ENCODE measurements at regions not wholly inside any gene's neighbourhood (a gene's known extent, or its start where the extent isn't known, plus 50 kb on each side); places are given as distances from the start of the nearest gene placed in this dataset.
A peak's percentile ranks its signal among the peaks of the same experiment; 100 is the strongest.

DNA sequence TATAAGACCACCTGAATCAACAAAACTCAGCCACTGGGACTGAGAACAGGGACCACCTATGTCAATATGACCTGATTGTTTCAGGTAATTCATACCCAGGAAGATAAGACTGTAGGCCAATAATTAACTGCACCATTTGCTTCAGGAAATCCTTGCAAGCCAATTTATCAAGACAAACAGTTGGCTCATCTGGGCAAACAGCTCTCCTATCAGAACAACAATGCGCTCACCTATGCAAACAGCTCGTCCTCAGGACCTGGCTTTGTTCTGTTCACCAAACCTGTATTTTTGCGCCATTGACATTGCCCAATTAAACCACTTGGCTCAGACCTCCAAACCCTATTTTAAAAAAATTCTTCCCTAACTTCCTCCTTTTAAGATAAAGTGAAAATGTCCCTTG lies 92.3 kb upstream of the MARCHF11 start:
- no peaks in the 10 kb centered on the region for H3K27me3 Mint-ChIP-seq (ENCODE audit: insufficient read depth, unreplicated experiment)
- H3K27me3 ChIP-seq (replicated peaks; ENCODE audit: control insufficient read depth, insufficient read depth, low read length), result no peaks in the 10 kb centered on the region
- peak; percentile 41 to 54 for DNase-seq
- intact Hi-C loops (cut with micrococcal nuclease; ENCODE audit: unreplicated experiment), result no loop called here
- peaks cover 7% of the 10 kb centered on the region; the same call in 1 of the 2 replicates for H3K9me3 ChIP-seq
- no peak overlapping the region for H3K4me3 ChIP-seq (ENCODE audit: low read depth, low read length)
- TF ChIP-seq, protein P1, sequence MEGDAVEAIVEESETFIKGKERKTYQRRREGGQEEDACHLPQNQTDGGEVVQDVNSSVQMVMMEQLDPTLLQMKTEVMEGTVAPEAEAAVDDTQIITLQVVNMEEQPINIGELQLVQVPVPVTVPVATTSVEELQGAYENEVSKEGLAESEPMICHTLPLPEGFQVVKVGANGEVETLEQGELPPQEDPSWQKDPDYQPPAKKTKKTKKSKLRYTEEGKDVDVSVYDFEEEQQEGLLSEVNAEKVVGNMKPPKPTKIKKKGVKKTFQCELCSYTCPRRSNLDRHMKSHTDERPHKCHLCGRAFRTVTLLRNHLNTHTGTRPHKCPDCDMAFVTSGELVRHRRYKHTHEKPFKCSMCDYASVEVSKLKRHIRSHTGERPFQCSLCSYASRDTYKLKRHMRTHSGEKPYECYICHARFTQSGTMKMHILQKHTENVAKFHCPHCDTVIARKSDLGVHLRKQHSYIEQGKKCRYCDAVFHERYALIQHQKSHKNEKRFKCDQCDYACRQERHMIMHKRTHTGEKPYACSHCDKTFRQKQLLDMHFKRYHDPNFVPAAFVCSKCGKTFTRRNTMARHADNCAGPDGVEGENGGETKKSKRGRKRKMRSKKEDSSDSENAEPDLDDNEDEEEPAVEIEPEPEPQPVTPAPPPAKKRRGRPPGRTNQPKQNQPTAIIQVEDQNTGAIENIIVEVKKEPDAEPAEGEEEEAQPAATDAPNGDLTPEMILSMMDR (IDR thresholded peaks at IDR 0.05; ENCODE audit: insufficient read depth in 1 of 2, low read depth in 1 of 2, low read length in 1 of 2, severe bottlenecking in 1 of 2, unreplicated experiment in 1 of 2), result no peak
- H3K4me1 Mint-ChIP-seq (ENCODE audit: low read depth, unreplicated experiment), result peaks cover 11% of the 10 kb centered on the region
- no TSS peak for BruUV-seq (replicated peaks)
- no peaks in the 10 kb centered on the region for H3K36me3 ChIP-seq (ENCODE audit: control insufficient read depth, insufficient read depth, low read length)
- ChIA-PET POLR2A (no interaction called here), CTCF (no interaction called here)
- H3K27ac Mint-ChIP-seq (ENCODE audit: unreplicated experiment), result no peak overlapping the region
- no peak overlapping the region for H3K4me3 Mint-ChIP-seq (ENCODE audit: unreplicated experiment)
- peaks cover 7% of the 10 kb centered on the region; the same call in 1 of the 2 replicates for H3K4me1 ChIP-seq
- H3K9me3 Mint-ChIP-seq (ENCODE audit: unreplicated experiment), result peaks cover 9% of the 10 kb centered on the region
- H3K36me3 Mint-ChIP-seq (ENCODE audit: insufficient read depth, unreplicated experiment), result no peaks in the 10 kb centered on the region

DNA sequence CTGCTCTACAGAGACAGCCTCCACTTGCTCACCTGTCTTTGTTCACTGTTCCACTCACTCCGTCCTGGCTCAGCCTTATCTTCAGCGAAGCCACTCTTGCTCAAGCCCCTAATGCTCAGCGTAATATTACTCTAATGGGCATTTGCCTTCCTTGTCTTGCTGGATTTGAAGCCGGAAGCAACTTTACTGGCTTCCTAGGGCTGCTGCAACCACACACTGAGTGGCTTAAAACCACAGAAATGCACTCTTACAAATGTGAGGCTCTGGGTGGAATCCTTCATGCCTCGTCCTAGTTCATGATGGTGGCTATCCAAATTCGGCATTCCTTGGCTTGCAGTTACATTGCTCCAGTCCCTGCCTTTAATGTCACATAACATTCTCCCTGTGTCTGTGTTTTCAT lies 85.5 kb upstream of the MARCHF11 start:
- Mint-ChIP-seq H3K4me3 (ENCODE audit: unreplicated experiment) (no peak overlapping the region), H3K4me1 (ENCODE audit: low read depth, unreplicated experiment) (no peaks in the 10 kb centered on the region), H3K27me3 (ENCODE audit: insufficient read depth, unreplicated experiment) (no peaks in the 10 kb centered on the region), H3K9me3 (ENCODE audit: unreplicated experiment) (no peaks in the 10 kb centered on the region), H3K27ac (ENCODE audit: unreplicated experiment) (no peak overlapping the region), H3K36me3 (ENCODE audit: insufficient read depth, unreplicated experiment) (no peaks in the 10 kb centered on the region)
- H3K4me3 ChIP-seq (ENCODE audit: low read depth, low read length), result no peak overlapping the region
- no TSS peak for BruUV-seq (replicated peaks)
- TF ChIP-seq, protein P1 (IDR thresholded peaks at IDR 0.05; ENCODE audit: insufficient read depth in 1 of 2, low read depth in 1 of 2, low read length in 1 of 2, severe bottlenecking in 1 of 2, unreplicated experiment in 1 of 2), result no peak
- H3K36me3 ChIP-seq (ENCODE audit: control insufficient read depth, insufficient read depth, low read length), result no peaks in the 10 kb centered on the region
- H3K4me1 ChIP-seq, result no peaks in the 10 kb centered on the region
- intact Hi-C loops (cut with micrococcal nuclease; ENCODE audit: unreplicated experiment), result no loop called here
- no peaks in the 10 kb centered on the region for H3K9me3 ChIP-seq
- POLR2A ChIA-PET, result no interaction called here
- H3K27me3 ChIP-seq (replicated peaks; ENCODE audit: control insufficient read depth, insufficient read depth, low read length), result no peaks in the 10 kb centered on the region
- no peak for DNase-seq
- CTCF ChIA-PET, result no interaction called here

DNA sequence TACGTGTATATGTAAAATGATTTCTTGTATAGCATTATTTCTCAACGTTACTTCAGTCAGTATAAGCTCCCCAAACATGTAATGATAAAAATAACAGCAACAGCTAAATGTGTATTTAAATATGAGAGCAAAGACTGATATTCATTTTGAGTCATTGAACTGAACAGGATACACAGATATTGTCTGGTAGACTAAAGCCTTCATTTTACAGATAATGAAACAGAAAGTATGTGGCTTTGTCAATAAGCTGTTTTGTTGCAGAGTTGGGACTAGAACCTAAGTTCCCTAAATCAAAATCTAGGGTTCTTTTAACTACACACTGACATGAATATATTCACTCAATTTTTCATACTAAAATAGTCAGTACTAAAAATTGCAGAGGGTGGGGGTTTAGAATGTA lies 80.4 kb upstream of the MARCHF11 start:
- no TSS peak for BruUV-seq (replicated peaks)
- Mint-ChIP-seq H3K4me3 (ENCODE audit: unreplicated experiment) (no peak overlapping the region), H3K36me3 (ENCODE audit: insufficient read depth, unreplicated experiment) (no peaks in the 10 kb centered on the region)

More for the DNA sequence above, 80.4 kb upstream of the MARCHF11 start:
- intact Hi-C loops (cut with micrococcal nuclease; ENCODE audit: unreplicated experiment), result no loop called here
- ChIA-PET CTCF (no interaction called here), POLR2A (no interaction called here)
- no peaks in the 10 kb centered on the region for H3K9me3 ChIP-seq
- peaks cover 2% of the 10 kb centered on the region for H3K27me3 Mint-ChIP-seq (ENCODE audit: insufficient read depth, unreplicated experiment)
- H3K27me3 ChIP-seq (replicated peaks; ENCODE audit: control insufficient read depth, insufficient read depth, low read length), result no peaks in the 10 kb centered on the region
- 0 out of 2 replicates have a peak, but pooled peaks cover 4% of the 10 kb centered on the region for H3K4me1 ChIP-seq
- TF ChIP-seq, protein P1 (IDR thresholded peaks at IDR 0.05; ENCODE audit: insufficient read depth in 1 of 2, low read depth in 1 of 2, low read length in 1 of 2, severe bottlenecking in 1 of 2, unreplicated experiment in 1 of 2), result no peak
- no peak overlapping the region for H3K27ac Mint-ChIP-seq (ENCODE audit: unreplicated experiment)
- no peaks in the 10 kb centered on the region for H3K4me1 Mint-ChIP-seq (ENCODE audit: low read depth, unreplicated experiment)
- H3K36me3 ChIP-seq (ENCODE audit: control insufficient read depth, insufficient read depth, low read length), result no peaks in the 10 kb centered on the region
- no peak overlapping the region for H3K4me3 ChIP-seq (ENCODE audit: low read depth, low read length)
- H3K9me3 Mint-ChIP-seq (ENCODE audit: unreplicated experiment), result no peaks in the 10 kb centered on the region
- DNase-seq, result no peak
